Trophoblast cell (in vitro differentiated cells and primary cell): ENCODE measurements at regions not wholly inside any gene's neighbourhood (a gene's known extent, or its start where the extent isn't known, plus 50 kb on each side); places are given as distances from the start of the nearest gene placed in this dataset.

ENCODE experiments used
- DNase-seq, 2 donors: peaks; one replicate each; pipeline ENCODE4 v3.0.0-alpha.2; 2016
- H2AFZ ChIP-seq: 2 replicates; pipeline ENCODE4 v1.6.1; 2013; ENCODE audit warnings: low read length, moderate library complexity, mild to moderate bottlenecking; ENCODE audit not compliant: insufficient read depth, poor library complexity
- H2AK5ac ChIP-seq: 2 replicates; pipeline ENCODE4 v1.6.1; 2013; ENCODE audit warnings: mild to moderate bottlenecking, low read length
- H2BK120ac ChIP-seq: 2 replicates; pipeline ENCODE4 v1.6.1; 2013; ENCODE audit warnings: low read length, mild to moderate bottlenecking, moderate library complexity; ENCODE audit not compliant: insufficient read depth, poor library complexity
- H2BK12ac ChIP-seq: 2 replicates; pipeline ENCODE4 v1.6.1; 2013; ENCODE audit warnings: mild to moderate bottlenecking, low read length, moderate library complexity
- H2BK5ac ChIP-seq: 2 replicates; pipeline ENCODE4 v1.6.1; 2013; ENCODE audit warnings: low read length, low read depth, moderate library complexity, mild to moderate bottlenecking; ENCODE audit not compliant: poor library complexity
- H3K14ac ChIP-seq: 2 replicates; pipeline ENCODE4 v1.6.1; 2013; ENCODE audit warnings: mild to moderate bottlenecking, low read length
- H3K18ac ChIP-seq: 2 replicates; pipeline ENCODE4 v1.6.1; 2013; ENCODE audit warnings: mild to moderate bottlenecking, low read length
- H3K23ac ChIP-seq: 2 replicates; pipeline ENCODE4 v1.6.1; 2013; ENCODE audit warnings: low read length
- H3K27ac ChIP-seq: 2 replicates; pipeline ENCODE4 v1.5.1; 2013; ENCODE audit warnings: low read depth, mild to moderate bottlenecking, inconsistent platforms, low read length, moderate library complexity
- H3K27me3 ChIP-seq: 2 replicates; pipeline ENCODE4 v1.6.1; 2013; ENCODE audit warnings: inconsistent platforms, mild to moderate bottlenecking, low read length, moderate library complexity; ENCODE audit not compliant: insufficient read depth
- H3K36me3 ChIP-seq, 2 experiments: 1 replicate in 1 of 2; 2 replicates in 1 of 2; pipeline ENCODE4 v1.6.1; 2013; ENCODE audit warnings: low read length in 2 of 2, mild to moderate bottlenecking in 2 of 2, moderate library complexity in 1 of 2; ENCODE audit not compliant: insufficient read depth in 2 of 2, control insufficient read depth in 1 of 2
- H3K4ac ChIP-seq: 2 replicates; pipeline ENCODE4 v1.6.1; 2013; ENCODE audit warnings: low read depth, mild to moderate bottlenecking, low read length, moderate library complexity
- H3K4me1 ChIP-seq, 2 experiments: 1 replicate in 1 of 2; 2 replicates in 1 of 2; pipeline ENCODE4 v1.6.1; 2013; ENCODE audit warnings: low read length in 2 of 2, mild to moderate bottlenecking in 2 of 2, moderate library complexity in 1 of 2; ENCODE audit not compliant: insufficient read depth in 2 of 2, control insufficient read depth in 1 of 2
- H3K4me2 ChIP-seq: 2 replicates; pipeline ENCODE4 v1.6.1; 2013; ENCODE audit warnings: inconsistent platforms, mild to moderate bottlenecking, low read length, moderate library complexity
- H3K4me3 ChIP-seq: 2 replicates; pipeline ENCODE4 v1.5.1; 2013; ENCODE audit warnings: mild to moderate bottlenecking, low read depth, low read length, inconsistent platforms
- H3K79me1 ChIP-seq: one replicate; pipeline ENCODE4 v1.6.1; 2013; ENCODE audit warnings: low read length
- H3K79me2 ChIP-seq: 2 replicates; pipeline ENCODE4 v1.6.1; 2013; ENCODE audit warnings: low read length, mild to moderate bottlenecking; ENCODE audit not compliant: control insufficient read depth, insufficient read depth, poor library complexity
- H3K9ac ChIP-seq: 2 replicates; pipeline ENCODE4 v1.6.1; 2013; ENCODE audit warnings: mild to moderate bottlenecking, low read length
- H3K9me3 ChIP-seq: 2 replicates; pipeline ENCODE4 v1.6.1; 2013; ENCODE audit warnings: low read depth, mild to moderate bottlenecking, control low read depth, inconsistent platforms, low read length; ENCODE audit not compliant: insufficient read depth
- H4K12ac ChIP-seq: 2 replicates; pipeline ENCODE4 v1.6.1; 2013; ENCODE audit warnings: low read depth, mild to moderate bottlenecking, low read length, moderate library complexity
- H4K8ac ChIP-seq: 2 replicates; pipeline ENCODE4 v1.6.1; 2013; ENCODE audit warnings: low read depth, mild to moderate bottlenecking, low read length, moderate library complexity
- H4K91ac ChIP-seq: one replicate; pipeline ENCODE4 v1.6.1; 2013; ENCODE audit warnings: low read depth, mild to moderate bottlenecking, low read length, moderate library complexity
- WGBS: extraction: QIAGEN DNeasy Blood & Tissue Kit; methylation state at CpG from one replicate; pipeline ENCODE4 v1.1.7; 2013; ENCODE audit warnings: missing lambda C conversion rate; ENCODE audit not compliant: insufficient read length, insufficient coverage; ENCODE audit errors: extremely low coverage; 5-methylcytosine and 5-hydroxymethylcytosine counted together

DNA sequence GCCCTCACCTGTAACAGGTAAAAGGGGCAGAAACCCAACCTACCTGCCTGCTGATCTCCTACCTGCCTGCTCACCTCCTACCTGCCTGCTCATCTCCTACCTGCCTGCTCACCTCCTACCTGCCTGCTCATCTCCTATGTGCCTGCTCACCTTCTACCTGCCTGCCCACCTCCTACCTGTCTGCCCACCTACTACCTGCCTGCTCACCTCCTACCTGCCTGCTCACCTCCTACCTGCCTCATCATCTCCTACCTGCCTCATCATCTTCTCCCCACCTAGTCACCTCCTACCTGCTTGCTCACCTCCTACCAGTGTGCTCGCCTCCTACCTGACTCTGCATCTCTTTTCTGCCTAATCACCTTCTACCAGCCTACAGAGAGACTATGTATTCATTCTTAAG, 452.9 kb downstream of the MATN1 start:
- H2BK5ac ChIP-seq, result no peak overlapping the region
- H3K23ac ChIP-seq, result no peak overlapping the region
- H3K27me3 ChIP-seq, result no peaks in the 10 kb centered on the region
- H4K8ac ChIP-seq, result no peak overlapping the region
- no peaks in the 10 kb centered on the region for H3K79me1 ChIP-seq
- H3K27ac ChIP-seq, result no peak overlapping the region
- H3K18ac ChIP-seq, result no peak overlapping the region
- no peak overlapping the region for H3K4ac ChIP-seq
- DNase-seq, result no peak
- no peaks in the 10 kb centered on the region for H3K4me1 ChIP-seq
- no peak overlapping the region for H2AK5ac ChIP-seq
- H3K36me3 ChIP-seq, result no peaks in the 10 kb centered on the region
- H4K12ac ChIP-seq, result no peak overlapping the region
- H3K9me3 ChIP-seq, result peaks cover 4% of the 10 kb centered on the region
- H2BK12ac ChIP-seq, result no peak overlapping the region
- H3K9ac ChIP-seq, result no peak overlapping the region
- no CpG with 5 or more reads among the region's 1 CpG for WGBS
- H4K91ac ChIP-seq, result no peak overlapping the region
- H3K79me2 ChIP-seq, result no peaks in the 10 kb centered on the region
- no peak overlapping the region for H3K4me3 ChIP-seq
- no peak overlapping the region for H2BK120ac ChIP-seq
- no peak overlapping the region for H3K4me2 ChIP-seq
- no peak overlapping the region for H2AFZ ChIP-seq
- H3K14ac ChIP-seq, result no peak overlapping the region

- no peaks in the 10 kb centered on the region for H3K27me3 ChIP-seq
- no peak overlapping the region for H2AK5ac ChIP-seq
- no peaks in the 10 kb centered on the region for H3K4me1 ChIP-seq
- no peak overlapping the region for H3K18ac ChIP-seq
- H4K12ac ChIP-seq, result no peak overlapping the region
- no peaks in the 10 kb centered on the region for H3K36me3 ChIP-seq
- H2BK12ac ChIP-seq, result no peak overlapping the region
- H3K14ac ChIP-seq, result no peak overlapping the region
- no peaks in the 10 kb centered on the region for H3K79me2 ChIP-seq
- WGBS, result no CpG with 5 or more reads among the region's 4 CpGs
- H3K27ac ChIP-seq, result no peak overlapping the region
- no peak overlapping the region for H3K23ac ChIP-seq
- H3K4me3 ChIP-seq, result no peak overlapping the region
- no peak overlapping the region for H4K91ac ChIP-seq
- H2AFZ ChIP-seq, result no peak overlapping the region
- no peak overlapping the region for H3K9ac ChIP-seq
- no peak overlapping the region for H4K8ac ChIP-seq
- H3K9me3 ChIP-seq, result peaks cover 4% of the 10 kb centered on the region
- no peak overlapping the region for H3K4me2 ChIP-seq
- H3K4ac ChIP-seq, result no peak overlapping the region
- DNase-seq, result no peak
- no peak overlapping the region for H2BK120ac ChIP-seq
- no peaks in the 10 kb centered on the region for H3K79me1 ChIP-seq
- H2BK5ac ChIP-seq, result no peak overlapping the region
Observed at GRCh38 chr1:30268923-30269666, 454.3 kb downstream of the MATN1 start.

GRCh38 chr1:30267856-30268255, 455.5 kb downstream of the MATN1 start:
- H3K36me3 ChIP-seq, result no peaks in the 10 kb centered on the region
- H3K4ac ChIP-seq, result no peak overlapping the region
- no peak overlapping the region for H2BK12ac ChIP-seq
- H2AK5ac ChIP-seq, result no peak overlapping the region
- no peaks in the 10 kb centered on the region for H3K79me2 ChIP-seq
- H3K79me1 ChIP-seq, result no peaks in the 10 kb centered on the region
- H3K23ac ChIP-seq, result no peak overlapping the region
- WGBS, result no CpG with 5 or more reads among the region's 6 CpGs
- no peak overlapping the region for H2BK120ac ChIP-seq
- no peak overlapping the region for H3K14ac ChIP-seq
- no peak overlapping the region for H4K12ac ChIP-seq
- no peak overlapping the region for H3K18ac ChIP-seq
- no peaks in the 10 kb centered on the region for H3K4me1 ChIP-seq
- no peak overlapping the region for H3K4me2 ChIP-seq
- H4K91ac ChIP-seq, result no peak overlapping the region
- no peak for DNase-seq
- no peaks in the 10 kb centered on the region for H3K27me3 ChIP-seq
- H3K9me3 ChIP-seq, result peaks cover 4% of the 10 kb centered on the region
- H2BK5ac ChIP-seq, result no peak overlapping the region
- no peak overlapping the region for H3K9ac ChIP-seq
- no peak overlapping the region for H4K8ac ChIP-seq
- H3K4me3 ChIP-seq, result no peak overlapping the region
- H3K27ac ChIP-seq, result no peak overlapping the region
- no peak overlapping the region for H2AFZ ChIP-seq

DNA sequence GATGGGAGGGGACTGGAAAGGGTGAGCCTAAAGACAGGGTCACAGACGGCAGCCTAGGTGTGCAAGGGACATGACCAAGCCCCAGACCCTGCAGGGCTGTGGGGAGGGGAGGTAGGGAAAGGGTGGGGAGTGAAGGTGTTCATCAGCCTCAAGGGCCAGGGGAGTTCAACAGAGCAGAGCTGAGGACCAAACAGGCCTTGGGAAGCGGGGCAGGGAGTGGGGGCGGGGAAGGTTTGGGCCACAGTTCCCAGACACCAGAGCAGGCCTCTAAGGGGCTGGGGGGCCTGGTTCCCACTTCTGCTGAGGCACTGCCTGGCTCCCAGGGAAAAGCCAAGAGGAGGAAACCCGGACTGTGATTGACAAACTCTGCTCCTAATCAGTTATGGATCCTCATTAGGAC, 456.3 kb downstream of the MATN1 start:
- Histone ChIP-seq H3K27me3 (no peaks in the 10 kb centered on the region), H2BK120ac (no peak overlapping the region), H3K79me2 (no peaks in the 10 kb centered on the region), H4K91ac (no peak overlapping the region), H3K4me3 (no peak overlapping the region), H3K9me3 (peaks cover 4% of the 10 kb centered on the region), H4K8ac (no peak overlapping the region), H3K4me1 (no peaks in the 10 kb centered on the region), H3K9ac (no peak overlapping the region), H3K14ac (no peak overlapping the region), H3K23ac (no peak overlapping the region), H3K36me3 (no peaks in the 10 kb centered on the region), H2AFZ (no peak overlapping the region), H3K4ac (no peak overlapping the region), H2BK12ac (no peak overlapping the region), H2AK5ac (no peak overlapping the region), H3K4me2 (no peak overlapping the region), H3K27ac (no peak overlapping the region), H3K18ac (no peak overlapping the region), H2BK5ac (no peak overlapping the region), H3K79me1 (no peaks in the 10 kb centered on the region), H4K12ac (no peak overlapping the region)
- no peak for DNase-seq
- WGBS, result no CpG with 5 or more reads among the region's 4 CpGs
